ENCODE measurements at regions not wholly inside any gene's neighbourhood (a gene's known extent, or its start where the extent isn't known, plus 50 kb on each side); places are given as distances from the start of the nearest gene placed in this dataset.

GRCh38 chr10:35720366-35720765, 78.3 kb upstream of the FZD8 start:
- no peak for TF ChIP-seq CTCF (conservative IDR thresholded peaks at IDR 0.05)
- TF ChIP-seq ZFX (IDR thresholded peaks at IDR 0.05) = no peak

Data from C4-2B (cell line).